Neural progenitor cell (in vitro differentiated cells): ENCODE measurements at regions not wholly inside any gene's neighbourhood (a gene's known extent, or its start where the extent isn't known, plus 50 kb on each side); places are given as distances from the start of the nearest gene placed in this dataset.

Experiments
- EZH2 ChIP-seq: fragments of 200-600 bp; sonication (generic); IDR thresholded peaks from 2 replicates; pipeline ENCODE4 v1.6.1; 2017; ENCODE audit warnings: antibody characterized with exemption, mild to moderate bottlenecking, moderate library complexity
- EZH2phosphoT487 ChIP-seq: fragments of 200-600 bp; sonication (generic); IDR thresholded peaks from 2 replicates; pipeline ENCODE4 v1.6.1; 2017; ENCODE audit warnings: antibody characterized with exemption
- TF ChIP-seq, protein P1 (sequence below): fragments of 200-600 bp; sonication (generic); IDR thresholded peaks from 2 replicates; pipeline ENCODE4 v1.5.1; 2017; ENCODE audit warnings: antibody characterized with exemption, mild to moderate bottlenecking

DNA sequence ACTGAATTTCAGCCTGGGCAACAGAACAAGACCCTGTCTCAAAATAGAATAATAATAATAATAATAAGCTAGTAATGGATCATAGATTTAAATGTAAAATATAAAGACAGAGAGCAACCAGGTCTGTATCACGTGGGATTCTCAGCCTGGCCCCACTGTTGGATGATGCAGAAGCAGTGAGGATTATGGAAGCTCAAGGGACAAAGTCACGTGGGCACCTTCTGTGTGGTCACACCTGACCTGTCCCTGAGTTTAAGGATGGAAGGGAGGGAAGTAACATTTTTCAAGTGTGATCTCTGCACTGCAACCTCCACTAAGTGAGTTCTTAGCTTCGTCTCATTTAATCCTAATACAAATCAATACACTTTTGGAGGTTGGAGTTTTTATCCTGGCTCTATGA is 212.5 kb upstream of the IER5L start:
- TF ChIP-seq, protein P1, sequence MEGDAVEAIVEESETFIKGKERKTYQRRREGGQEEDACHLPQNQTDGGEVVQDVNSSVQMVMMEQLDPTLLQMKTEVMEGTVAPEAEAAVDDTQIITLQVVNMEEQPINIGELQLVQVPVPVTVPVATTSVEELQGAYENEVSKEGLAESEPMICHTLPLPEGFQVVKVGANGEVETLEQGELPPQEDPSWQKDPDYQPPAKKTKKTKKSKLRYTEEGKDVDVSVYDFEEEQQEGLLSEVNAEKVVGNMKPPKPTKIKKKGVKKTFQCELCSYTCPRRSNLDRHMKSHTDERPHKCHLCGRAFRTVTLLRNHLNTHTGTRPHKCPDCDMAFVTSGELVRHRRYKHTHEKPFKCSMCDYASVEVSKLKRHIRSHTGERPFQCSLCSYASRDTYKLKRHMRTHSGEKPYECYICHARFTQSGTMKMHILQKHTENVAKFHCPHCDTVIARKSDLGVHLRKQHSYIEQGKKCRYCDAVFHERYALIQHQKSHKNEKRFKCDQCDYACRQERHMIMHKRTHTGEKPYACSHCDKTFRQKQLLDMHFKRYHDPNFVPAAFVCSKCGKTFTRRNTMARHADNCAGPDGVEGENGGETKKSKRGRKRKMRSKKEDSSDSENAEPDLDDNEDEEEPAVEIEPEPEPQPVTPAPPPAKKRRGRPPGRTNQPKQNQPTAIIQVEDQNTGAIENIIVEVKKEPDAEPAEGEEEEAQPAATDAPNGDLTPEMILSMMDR, result no peak
- TF ChIP-seq EZH2, result no peak
- no peak for TF ChIP-seq EZH2phosphoT487
